Liver (tissue), 3 donors: ENCODE measurements at regions not wholly inside any gene's neighbourhood (a gene's known extent, or its start where the extent isn't known, plus 50 kb on each side); places are given as distances from the start of the nearest gene placed in this dataset.

ENCODE experiments used
- EGR1 ChIP-seq, 2 donors: IDR thresholded peaks; 2 replicates each; pipeline ENCODE4 v1.6.1; 2016 to 2018; ENCODE audit warnings: antibody characterized with exemption in 2 of 2, low read depth in 2 of 2
- GABPA ChIP-seq, 2 donors: IDR thresholded peaks in 1 of 2; conservative IDR thresholded peaks in 1 of 2; 2 replicates each; pipeline ENCODE4 v1.6.1; 2016; ENCODE audit warnings: antibody characterized with exemption in 2 of 2, mild to moderate bottlenecking in 1 of 2, moderate library complexity in 1 of 2
- JUND ChIP-seq, 2 donors: IDR thresholded peaks; 2 replicates each; pipeline ENCODE4 v1.6.1; 2016; ENCODE audit warnings: antibody characterized with exemption in 2 of 2
- NR2F2 ChIP-seq: IDR thresholded peaks from 2 replicates; pipeline ENCODE4 v1.6.1; 2016; ENCODE audit warnings: antibody characterized with exemption
- RAD21 ChIP-seq, 2 donors: IDR thresholded peaks; 2 replicates each; pipeline ENCODE4 v1.6.1; 2016; ENCODE audit warnings: antibody characterized with exemption in 2 of 2, mild to moderate bottlenecking in 2 of 2
- RXRA ChIP-seq, 2 donors: IDR thresholded peaks; 2 replicates each; pipeline ENCODE4 v1.6.1; 2017 to 2018; ENCODE audit warnings: antibody characterized with exemption in 2 of 2, mild to moderate bottlenecking in 1 of 2
- SP1 ChIP-seq: IDR thresholded peaks from 2 replicates; pipeline ENCODE4 v1.6.1; 2018; ENCODE audit warnings: antibody characterized with exemption, mild to moderate bottlenecking
- TAF1 ChIP-seq: conservative IDR thresholded peaks from 2 replicates; pipeline ENCODE4 v1.6.1; 2016; ENCODE audit warnings: antibody characterized with exemption, mild to moderate bottlenecking
- YY1 ChIP-seq: IDR thresholded peaks from 2 replicates; pipeline ENCODE4 v1.6.1; 2016; ENCODE audit warnings: antibody characterized with exemption, mild to moderate bottlenecking
- TF ChIP-seq, protein P1 (sequence below): fragments of 150-350 bp; IDR thresholded peaks from 2 replicates; pipeline ENCODE4 v1.5.1; 2017; ENCODE audit warnings: improper control_type of control experiment, low read depth, low read length; ENCODE audit not compliant: missing input control
- TF ChIP-seq, protein P2 (sequence below): IDR thresholded peaks from 2 replicates; pipeline ENCODE4 v1.6.1; 2016; ENCODE audit warnings: antibody characterized with exemption, mild to moderate bottlenecking
- TF ChIP-seq, protein P3 (sequence below): IDR thresholded peaks from 2 replicates; pipeline ENCODE4 v1.6.1; 2016; ENCODE audit warnings: antibody characterized with exemption
- TF ChIP-seq, protein P4 (sequence below): IDR thresholded peaks from 2 replicates; pipeline ENCODE4 v1.6.1; 2016; ENCODE audit warnings: antibody characterized with exemption
- TF ChIP-seq, protein P5 (sequence below): IDR thresholded peaks from 2 replicates; pipeline ENCODE4 v1.6.1; 2016; ENCODE audit warnings: antibody characterized with exemption
- donor health status: healthy.
- donor health status: healthy.

DNA sequence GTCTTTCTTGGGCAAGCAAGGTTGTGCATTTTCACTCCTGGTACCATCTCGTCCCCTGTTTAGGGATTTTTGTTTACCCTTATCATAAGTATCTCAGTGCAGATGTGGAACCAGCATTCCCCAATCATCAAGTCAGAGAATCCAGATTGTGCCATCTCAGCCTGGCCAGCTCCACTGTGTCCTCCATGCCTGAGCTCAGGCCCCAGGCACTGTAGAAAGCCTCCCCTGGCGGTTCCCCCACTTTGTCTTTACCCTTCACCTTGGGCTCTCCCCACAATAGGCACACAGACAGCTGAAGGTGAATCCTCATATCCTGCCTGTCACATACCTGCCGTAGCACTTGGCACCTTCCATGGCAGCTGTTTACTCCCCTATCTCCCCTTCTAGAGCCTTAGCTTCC lies 264.7 kb upstream of the NFE2L3 start:
- TF ChIP-seq, protein P1, sequence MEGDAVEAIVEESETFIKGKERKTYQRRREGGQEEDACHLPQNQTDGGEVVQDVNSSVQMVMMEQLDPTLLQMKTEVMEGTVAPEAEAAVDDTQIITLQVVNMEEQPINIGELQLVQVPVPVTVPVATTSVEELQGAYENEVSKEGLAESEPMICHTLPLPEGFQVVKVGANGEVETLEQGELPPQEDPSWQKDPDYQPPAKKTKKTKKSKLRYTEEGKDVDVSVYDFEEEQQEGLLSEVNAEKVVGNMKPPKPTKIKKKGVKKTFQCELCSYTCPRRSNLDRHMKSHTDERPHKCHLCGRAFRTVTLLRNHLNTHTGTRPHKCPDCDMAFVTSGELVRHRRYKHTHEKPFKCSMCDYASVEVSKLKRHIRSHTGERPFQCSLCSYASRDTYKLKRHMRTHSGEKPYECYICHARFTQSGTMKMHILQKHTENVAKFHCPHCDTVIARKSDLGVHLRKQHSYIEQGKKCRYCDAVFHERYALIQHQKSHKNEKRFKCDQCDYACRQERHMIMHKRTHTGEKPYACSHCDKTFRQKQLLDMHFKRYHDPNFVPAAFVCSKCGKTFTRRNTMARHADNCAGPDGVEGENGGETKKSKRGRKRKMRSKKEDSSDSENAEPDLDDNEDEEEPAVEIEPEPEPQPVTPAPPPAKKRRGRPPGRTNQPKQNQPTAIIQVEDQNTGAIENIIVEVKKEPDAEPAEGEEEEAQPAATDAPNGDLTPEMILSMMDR, result no peak
- TF ChIP-seq, protein P2, sequence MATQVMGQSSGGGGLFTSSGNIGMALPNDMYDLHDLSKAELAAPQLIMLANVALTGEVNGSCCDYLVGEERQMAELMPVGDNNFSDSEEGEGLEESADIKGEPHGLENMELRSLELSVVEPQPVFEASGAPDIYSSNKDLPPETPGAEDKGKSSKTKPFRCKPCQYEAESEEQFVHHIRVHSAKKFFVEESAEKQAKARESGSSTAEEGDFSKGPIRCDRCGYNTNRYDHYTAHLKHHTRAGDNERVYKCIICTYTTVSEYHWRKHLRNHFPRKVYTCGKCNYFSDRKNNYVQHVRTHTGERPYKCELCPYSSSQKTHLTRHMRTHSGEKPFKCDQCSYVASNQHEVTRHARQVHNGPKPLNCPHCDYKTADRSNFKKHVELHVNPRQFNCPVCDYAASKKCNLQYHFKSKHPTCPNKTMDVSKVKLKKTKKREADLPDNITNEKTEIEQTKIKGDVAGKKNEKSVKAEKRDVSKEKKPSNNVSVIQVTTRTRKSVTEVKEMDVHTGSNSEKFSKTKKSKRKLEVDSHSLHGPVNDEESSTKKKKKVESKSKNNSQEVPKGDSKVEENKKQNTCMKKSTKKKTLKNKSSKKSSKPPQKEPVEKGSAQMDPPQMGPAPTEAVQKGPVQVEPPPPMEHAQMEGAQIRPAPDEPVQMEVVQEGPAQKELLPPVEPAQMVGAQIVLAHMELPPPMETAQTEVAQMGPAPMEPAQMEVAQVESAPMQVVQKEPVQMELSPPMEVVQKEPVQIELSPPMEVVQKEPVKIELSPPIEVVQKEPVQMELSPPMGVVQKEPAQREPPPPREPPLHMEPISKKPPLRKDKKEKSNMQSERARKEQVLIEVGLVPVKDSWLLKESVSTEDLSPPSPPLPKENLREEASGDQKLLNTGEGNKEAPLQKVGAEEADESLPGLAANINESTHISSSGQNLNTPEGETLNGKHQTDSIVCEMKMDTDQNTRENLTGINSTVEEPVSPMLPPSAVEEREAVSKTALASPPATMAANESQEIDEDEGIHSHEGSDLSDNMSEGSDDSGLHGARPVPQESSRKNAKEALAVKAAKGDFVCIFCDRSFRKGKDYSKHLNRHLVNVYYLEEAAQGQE, result no peak
- TF ChIP-seq, protein P3, sequence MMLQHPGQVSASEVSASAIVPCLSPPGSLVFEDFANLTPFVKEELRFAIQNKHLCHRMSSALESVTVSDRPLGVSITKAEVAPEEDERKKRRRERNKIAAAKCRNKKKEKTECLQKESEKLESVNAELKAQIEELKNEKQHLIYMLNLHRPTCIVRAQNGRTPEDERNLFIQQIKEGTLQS, result no peak
- no peak for TF ChIP-seq EGR1 (IDR thresholded peaks at IDR 0.05; ENCODE audit: low read depth in 2 of 2)
- TF ChIP-seq, protein P4, sequence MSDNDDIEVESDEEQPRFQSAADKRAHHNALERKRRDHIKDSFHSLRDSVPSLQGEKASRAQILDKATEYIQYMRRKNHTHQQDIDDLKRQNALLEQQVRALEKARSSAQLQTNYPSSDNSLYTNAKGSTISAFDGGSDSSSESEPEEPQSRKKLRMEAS, result no peak
- TF ChIP-seq GABPA (IDR thresholded peaks at IDR 0.05 in 1 of 2, conservative IDR thresholded peaks at IDR 0.05 in 1 of 2), result no peak
- TF ChIP-seq SP1, result no peak
- TF ChIP-seq RXRA (IDR thresholded peaks at IDR 0.05), result no peak
- no peak for TF ChIP-seq TAF1
- TF ChIP-seq RAD21 (IDR thresholded peaks at IDR 0.05), result no peak
- no peak for TF ChIP-seq YY1
- TF ChIP-seq, protein P5, sequence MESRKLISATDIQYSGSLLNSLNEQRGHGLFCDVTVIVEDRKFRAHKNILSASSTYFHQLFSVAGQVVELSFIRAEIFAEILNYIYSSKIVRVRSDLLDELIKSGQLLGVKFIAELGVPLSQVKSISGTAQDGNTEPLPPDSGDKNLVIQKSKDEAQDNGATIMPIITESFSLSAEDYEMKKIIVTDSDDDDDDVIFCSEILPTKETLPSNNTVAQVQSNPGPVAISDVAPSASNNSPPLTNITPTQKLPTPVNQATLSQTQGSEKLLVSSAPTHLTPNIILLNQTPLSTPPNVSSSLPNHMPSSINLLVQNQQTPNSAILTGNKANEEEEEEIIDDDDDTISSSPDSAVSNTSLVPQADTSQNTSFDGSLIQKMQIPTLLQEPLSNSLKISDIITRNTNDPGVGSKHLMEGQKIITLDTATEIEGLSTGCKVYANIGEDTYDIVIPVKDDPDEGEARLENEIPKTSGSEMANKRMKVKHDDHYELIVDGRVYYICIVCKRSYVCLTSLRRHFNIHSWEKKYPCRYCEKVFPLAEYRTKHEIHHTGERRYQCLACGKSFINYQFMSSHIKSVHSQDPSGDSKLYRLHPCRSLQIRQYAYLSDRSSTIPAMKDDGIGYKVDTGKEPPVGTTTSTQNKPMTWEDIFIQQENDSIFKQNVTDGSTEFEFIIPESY, result no peak
- no peak for TF ChIP-seq JUND (IDR thresholded peaks at IDR 0.05)
- TF ChIP-seq NR2F2, result no peak
